SK-N-MC (cell line): ENCODE measurements at regions not wholly inside any gene's neighbourhood (a gene's known extent, or its start where the extent isn't known, plus 50 kb on each side); places are given as distances from the start of the nearest gene placed in this dataset.

ENCODE experiments used
- EZH2 ChIP-seq: fragments of 200-600 bp; sonication (generic); IDR thresholded peaks from one replicate; pipeline ENCODE4 v1.6.1; 2017; ENCODE audit warnings: antibody characterized with exemption
- FOXP2 ChIP-seq: optimal IDR thresholded peaks from 2 replicates; pipeline ENCODE3; 2011; ENCODE audit warnings: mild to moderate bottlenecking, moderate library complexity; ENCODE audit not compliant: insufficient read depth; ENCODE audit errors: extremely low read length, control extremely low read depth
- POLR2AphosphoS5 ChIP-seq: IDR thresholded peaks from 2 replicates; pipeline ENCODE4 v1.6.1; 2012; ENCODE audit warnings: mild to moderate bottlenecking, low read depth, low read length, borderline replicate concordance

DNA sequence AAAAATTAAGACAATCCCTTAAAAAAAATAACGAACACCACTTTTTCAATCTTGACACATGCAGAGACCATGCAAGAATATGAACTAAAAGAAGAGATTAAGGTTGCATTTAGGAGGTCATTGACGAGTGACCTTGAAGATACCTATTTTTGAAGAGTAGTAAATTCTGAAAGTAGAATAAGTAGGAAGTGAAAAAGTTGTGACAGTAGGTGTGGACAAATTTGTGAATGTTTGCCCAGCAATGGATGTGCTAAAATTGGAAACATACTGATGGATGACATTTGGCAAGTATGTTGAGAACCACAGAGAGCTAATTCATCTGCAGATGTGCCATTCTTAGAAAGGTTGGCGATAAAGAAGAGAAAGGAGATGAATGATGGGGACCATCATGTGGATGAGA lies 213.7 kb upstream of the VCX3A start:
- TF ChIP-seq POLR2AphosphoS5 (no peak), EZH2 (no peak), FOXP2 (no peak)
